ENCODE measurements at regions not wholly inside any gene's neighbourhood (a gene's known extent, or its start where the extent isn't known, plus 50 kb on each side); places are given as distances from the start of the nearest gene placed in this dataset.

DNA sequence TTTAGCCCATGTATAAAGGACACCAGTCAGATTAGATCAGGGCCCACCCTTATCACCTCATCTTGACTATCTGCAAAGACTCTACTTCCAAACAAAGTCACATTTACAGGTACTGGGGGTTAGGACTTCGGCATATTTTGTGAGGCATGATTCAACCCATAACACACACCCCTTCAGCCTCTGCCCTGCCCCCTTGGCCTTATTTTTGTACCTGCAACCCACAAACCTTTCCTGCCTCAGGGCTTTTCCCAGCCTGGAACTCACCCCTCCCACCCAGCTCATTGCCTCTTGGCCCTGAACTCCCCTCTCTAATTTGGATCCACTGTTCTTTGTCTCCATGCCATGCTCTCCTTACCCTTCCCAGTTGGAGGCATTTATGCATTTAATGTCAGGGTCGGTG is 1116.9 kb downstream of the TBC1D22A start:
- Histone ChIP-seq H3K4ac (ENCODE audit: low read length) (no peak overlapping the region), H3K9me3 (replicated peaks in 1 of 2; ENCODE audit: control insufficient read depth in 2 of 2, insufficient read depth in 1 of 2, low read depth in 1 of 2, low read length in 2 of 2) (peaks cover 0 to 5% of the 10 kb centered on the region in 2 donors), H4K91ac (ENCODE audit: low read depth, low read length, poor library complexity) (no peak overlapping the region), H3K14ac (ENCODE audit: low read length) (no peak overlapping the region), H4K8ac (ENCODE audit: low read depth, low read length) (no peak overlapping the region), H2AFZ (ENCODE audit: low read length) (no peak overlapping the region), H2AK5ac (ENCODE audit: low read depth, low read length) (no peak overlapping the region), H2BK120ac (ENCODE audit: low read depth, low read length) (no peak overlapping the region), H3K23ac (ENCODE audit: low read depth, low read length, poor library complexity) (no peak overlapping the region), H3K4me1 (ENCODE audit: control insufficient read depth in 2 of 2, insufficient read depth in 1 of 2, low read depth in 1 of 2, low read length in 2 of 2) (no peaks in the 10 kb centered on the region), H3K4me3 (ENCODE audit: low read length in 2 of 2) (no peak overlapping the region), H3K9ac (ENCODE audit: low read depth, low read length, poor library complexity) (no peak overlapping the region), H3K18ac (ENCODE audit: low read length) (no peak overlapping the region), H3K27me3 (ENCODE audit: control insufficient read depth in 3 of 3, insufficient read depth in 3 of 3, low read depth in 1 of 3, low read length in 3 of 3) (no peaks in the 10 kb centered on the region), H3K36me3 (replicated peaks in 1 of 2; ENCODE audit: control insufficient read depth in 2 of 2, insufficient read depth in 2 of 2, low read length in 2 of 2) (no peaks in the 10 kb centered on the region), H2BK12ac (ENCODE audit: low read length) (no peak overlapping the region), H3K79me1 (ENCODE audit: low read depth, low read length) (no peaks in the 10 kb centered on the region), H2BK5ac (ENCODE audit: low read length) (no peak overlapping the region), H3K27ac (replicated peaks; ENCODE audit: low read length) (no peak overlapping the region), H2BK15ac (ENCODE audit: low read length) (no peak overlapping the region), H3K4me2 (ENCODE audit: insufficient read depth, low read length, poor library complexity, severe bottlenecking) (no peak overlapping the region)
- no peak for DNase-seq (ENCODE audit: low spot score)
- no CpG with 5 or more reads among the region's 2 CpGs for WGBS, 2 donors (ENCODE audit: extremely low coverage in 2 of 2, insufficient read length in 2 of 2, insufficient replicate concordance in 1 of 2)

DNA sequence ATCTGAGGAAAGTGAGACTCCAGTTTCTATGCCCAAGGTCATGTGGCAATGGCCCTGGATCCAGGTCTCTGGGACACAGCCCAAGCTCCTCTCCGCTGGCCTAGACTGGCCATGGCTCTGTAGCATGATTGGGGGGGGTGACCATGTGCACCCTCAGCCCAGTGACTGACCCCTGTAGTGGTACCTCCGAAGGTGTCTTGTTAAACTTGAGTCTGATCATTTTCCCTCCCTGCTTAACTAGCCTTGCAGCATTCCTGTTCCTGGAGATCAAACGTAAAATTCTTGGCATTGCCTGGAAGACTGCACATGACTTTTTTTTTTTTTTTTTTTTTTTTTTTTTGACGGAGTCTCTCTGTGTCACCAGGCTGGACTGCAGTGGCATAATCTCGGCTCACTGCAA is 1116.0 kb downstream of the TBC1D22A start:
- Histone ChIP-seq H3K4ac (ENCODE audit: low read length) (no peak overlapping the region), H4K8ac (ENCODE audit: low read depth, low read length) (no peak overlapping the region), H3K14ac (ENCODE audit: low read length) (no peak overlapping the region), H3K27me3 (ENCODE audit: control insufficient read depth in 3 of 3, insufficient read depth in 3 of 3, low read depth in 1 of 3, low read length in 3 of 3) (no peaks in the 10 kb centered on the region), H3K36me3 (replicated peaks in 1 of 2; ENCODE audit: control insufficient read depth in 2 of 2, insufficient read depth in 2 of 2, low read length in 2 of 2) (no peaks in the 10 kb centered on the region), H2BK12ac (ENCODE audit: low read length) (no peak overlapping the region), H3K23ac (ENCODE audit: low read depth, low read length, poor library complexity) (no peak overlapping the region), H3K4me3 (ENCODE audit: low read length in 2 of 2) (no peak overlapping the region), H2BK120ac (ENCODE audit: low read depth, low read length) (no peak overlapping the region), H3K4me2 (ENCODE audit: insufficient read depth, low read length, poor library complexity, severe bottlenecking) (no peak overlapping the region), H3K4me1 (ENCODE audit: control insufficient read depth in 2 of 2, insufficient read depth in 1 of 2, low read depth in 1 of 2, low read length in 2 of 2) (no peaks in the 10 kb centered on the region), H3K18ac (ENCODE audit: low read length) (no peak overlapping the region), H3K9ac (ENCODE audit: low read depth, low read length, poor library complexity) (no peak overlapping the region), H3K27ac (replicated peaks; ENCODE audit: low read length) (no peak overlapping the region), H3K9me3 (replicated peaks in 1 of 2; ENCODE audit: control insufficient read depth in 2 of 2, insufficient read depth in 1 of 2, low read depth in 1 of 2, low read length in 2 of 2) (peaks cover 0 to 5% of the 10 kb centered on the region in 2 donors), H2BK15ac (ENCODE audit: low read length) (no peak overlapping the region), H2BK5ac (ENCODE audit: low read length) (no peak overlapping the region), H3K79me1 (ENCODE audit: low read depth, low read length) (no peaks in the 10 kb centered on the region), H2AK5ac (ENCODE audit: low read depth, low read length) (peak overlapping the region; percentile 30), H4K91ac (ENCODE audit: low read depth, low read length, poor library complexity) (no peak overlapping the region), H2AFZ (ENCODE audit: low read length) (no peak overlapping the region)
- WGBS, 2 donors (ENCODE audit: extremely low coverage in 2 of 2, insufficient read length in 2 of 2, insufficient replicate concordance in 1 of 2) = no CpG with 5 or more reads among the region's 5 CpGs
- DNase-seq (ENCODE audit: low spot score) = no peak

DNA sequence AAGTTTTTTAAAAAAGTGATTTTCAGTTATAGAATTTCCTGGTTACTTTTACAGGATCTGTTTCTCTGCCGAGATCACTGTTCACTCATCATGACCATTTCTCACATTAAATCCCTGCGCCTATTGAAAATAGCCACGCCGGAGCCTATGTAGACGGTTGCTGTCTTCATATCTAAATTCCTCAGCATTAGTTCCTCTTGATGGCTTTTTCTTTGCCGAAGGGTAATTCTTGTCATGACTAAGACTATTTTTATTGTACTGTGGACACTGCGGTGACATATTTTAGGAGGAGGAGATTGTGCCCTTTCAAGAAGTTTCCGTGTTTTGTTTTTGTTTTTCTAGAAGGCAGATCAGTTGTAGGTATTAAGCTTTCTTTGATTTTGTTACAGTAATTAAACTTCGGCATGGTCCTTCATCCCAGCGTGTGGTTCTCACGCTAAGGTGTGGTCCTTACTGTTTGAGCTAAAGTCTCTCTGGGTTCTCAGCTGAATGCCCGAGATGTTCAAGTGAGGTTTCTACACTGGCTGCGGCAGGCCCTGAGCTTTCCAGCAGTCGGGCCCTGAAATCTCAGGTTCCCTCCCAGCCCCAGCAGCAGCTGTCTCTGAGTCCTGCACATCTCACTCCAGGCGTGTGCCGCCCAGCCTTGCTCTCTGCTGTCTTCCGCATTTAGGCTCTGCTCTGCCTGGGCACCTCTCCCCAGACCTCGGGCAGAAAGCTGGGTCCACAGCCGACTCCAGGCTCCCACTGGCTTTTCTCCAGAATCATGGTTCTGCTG is 1110.5 kb downstream of the TBC1D22A start:
- Histone ChIP-seq H3K4me1 (ENCODE audit: control insufficient read depth in 2 of 2, insufficient read depth in 1 of 2, low read depth in 1 of 2, low read length in 2 of 2) (no peaks in the 10 kb centered on the region), H3K18ac (ENCODE audit: low read length) (no peak overlapping the region), H3K9me3 (replicated peaks in 1 of 2; ENCODE audit: control insufficient read depth in 2 of 2, insufficient read depth in 1 of 2, low read depth in 1 of 2, low read length in 2 of 2) (peaks cover 0 to 3% of the 10 kb centered on the region in 2 donors), H2AK5ac (ENCODE audit: low read depth, low read length) (no peak overlapping the region), H3K27ac (replicated peaks; ENCODE audit: low read length) (no peak overlapping the region), H3K79me1 (ENCODE audit: low read depth, low read length) (no peaks in the 10 kb centered on the region), H2BK15ac (ENCODE audit: low read length) (no peak overlapping the region), H2BK120ac (ENCODE audit: low read depth, low read length) (no peak overlapping the region), H3K4me3 (ENCODE audit: low read length in 2 of 2) (no peak overlapping the region), H3K14ac (ENCODE audit: low read length) (no peak overlapping the region), H3K4ac (ENCODE audit: low read length) (no peak overlapping the region), H3K27me3 (ENCODE audit: control insufficient read depth in 3 of 3, insufficient read depth in 3 of 3, low read depth in 1 of 3, low read length in 3 of 3) (no peaks in the 10 kb centered on the region), H3K36me3 (replicated peaks in 1 of 2; ENCODE audit: control insufficient read depth in 2 of 2, insufficient read depth in 2 of 2, low read length in 2 of 2) (no peaks in the 10 kb centered on the region), H3K4me2 (ENCODE audit: insufficient read depth, low read length, poor library complexity, severe bottlenecking) (no peak overlapping the region), H4K8ac (ENCODE audit: low read depth, low read length) (no peak overlapping the region), H4K91ac (ENCODE audit: low read depth, low read length, poor library complexity) (no peak overlapping the region), H2BK5ac (ENCODE audit: low read length) (no peak overlapping the region), H2BK12ac (ENCODE audit: low read length) (no peak overlapping the region), H2AFZ (ENCODE audit: low read length) (no peak overlapping the region), H3K9ac (ENCODE audit: low read depth, low read length, poor library complexity) (no peak overlapping the region), H3K23ac (ENCODE audit: low read depth, low read length, poor library complexity) (no peak overlapping the region)
- no CpG with 5 or more reads among the region's 19 CpGs for WGBS, 2 donors (ENCODE audit: extremely low coverage in 2 of 2, insufficient read length in 2 of 2, insufficient replicate concordance in 1 of 2)
- DNase-seq (ENCODE audit: low spot score) = no peak

DNA sequence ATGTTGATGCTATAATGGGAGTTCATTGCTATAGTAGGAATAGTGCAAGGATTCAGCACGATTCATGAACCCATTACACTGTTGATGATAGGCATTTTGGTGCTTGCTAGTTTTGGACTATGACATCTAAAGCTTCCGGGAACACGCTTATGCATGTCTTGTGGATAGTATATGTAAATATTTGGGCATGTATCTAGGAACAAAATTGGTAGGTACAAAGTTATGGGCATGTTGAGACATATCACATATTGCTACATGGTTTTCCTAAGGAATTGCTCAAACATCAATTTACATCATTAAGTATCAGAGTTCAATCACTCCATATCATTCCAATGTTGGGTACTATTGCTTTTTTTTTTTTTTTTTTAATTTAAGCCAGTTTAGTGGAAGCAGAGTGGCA is 1103.2 kb downstream of the TBC1D22A start:
- Histone ChIP-seq H3K4me1 (ENCODE audit: control insufficient read depth in 2 of 2, insufficient read depth in 1 of 2, low read depth in 1 of 2, low read length in 2 of 2) (no peaks in the 10 kb centered on the region), H3K9ac (ENCODE audit: low read depth, low read length, poor library complexity) (no peak overlapping the region), H3K23ac (ENCODE audit: low read depth, low read length, poor library complexity) (no peak overlapping the region), H3K9me3 (replicated peaks in 1 of 2; ENCODE audit: control insufficient read depth in 2 of 2, insufficient read depth in 1 of 2, low read depth in 1 of 2, low read length in 2 of 2) (peaks cover 0 to 2% of the 10 kb centered on the region in 2 donors), H4K8ac (ENCODE audit: low read depth, low read length) (no peak overlapping the region), H2AFZ (ENCODE audit: low read length) (no peak overlapping the region), H2BK12ac (ENCODE audit: low read length) (no peak overlapping the region), H2AK5ac (ENCODE audit: low read depth, low read length) (no peak overlapping the region), H3K27ac (replicated peaks; ENCODE audit: low read length) (no peak overlapping the region), H2BK120ac (ENCODE audit: low read depth, low read length) (no peak overlapping the region), H3K14ac (ENCODE audit: low read length) (no peak overlapping the region), H2BK15ac (ENCODE audit: low read length) (no peak overlapping the region), H3K79me1 (ENCODE audit: low read depth, low read length) (no peaks in the 10 kb centered on the region), H3K36me3 (replicated peaks in 1 of 2; ENCODE audit: control insufficient read depth in 2 of 2, insufficient read depth in 2 of 2, low read length in 2 of 2) (no peaks in the 10 kb centered on the region), H3K4me3 (ENCODE audit: low read length in 2 of 2) (no peak overlapping the region), H3K27me3 (ENCODE audit: control insufficient read depth in 3 of 3, insufficient read depth in 3 of 3, low read depth in 1 of 3, low read length in 3 of 3) (no peaks in the 10 kb centered on the region), H3K18ac (ENCODE audit: low read length) (no peak overlapping the region), H3K4ac (ENCODE audit: low read length) (no peak overlapping the region), H4K91ac (ENCODE audit: low read depth, low read length, poor library complexity) (no peak overlapping the region), H2BK5ac (ENCODE audit: low read length) (no peak overlapping the region), H3K4me2 (ENCODE audit: insufficient read depth, low read length, poor library complexity, severe bottlenecking) (no peak overlapping the region)
- no CpG with 5 or more reads among the region's 3 CpGs for WGBS, 2 donors (ENCODE audit: extremely low coverage in 2 of 2, insufficient read length in 2 of 2, insufficient replicate concordance in 1 of 2)
- no peak for DNase-seq (ENCODE audit: low spot score)
